IPS DF 4.7 (cell line): ENCODE measurements at regions not wholly inside any gene's neighbourhood (a gene's known extent, or its start where the extent isn't known, plus 50 kb on each side); places are given as distances from the start of the nearest gene placed in this dataset.

Source experiments
- DNase-seq: peaks from one replicate; pipeline ENCODE4 v3.0.0-alpha.2; 2013; ENCODE audit warnings: low spot score; ENCODE audit errors: extremely low read depth

DNA sequence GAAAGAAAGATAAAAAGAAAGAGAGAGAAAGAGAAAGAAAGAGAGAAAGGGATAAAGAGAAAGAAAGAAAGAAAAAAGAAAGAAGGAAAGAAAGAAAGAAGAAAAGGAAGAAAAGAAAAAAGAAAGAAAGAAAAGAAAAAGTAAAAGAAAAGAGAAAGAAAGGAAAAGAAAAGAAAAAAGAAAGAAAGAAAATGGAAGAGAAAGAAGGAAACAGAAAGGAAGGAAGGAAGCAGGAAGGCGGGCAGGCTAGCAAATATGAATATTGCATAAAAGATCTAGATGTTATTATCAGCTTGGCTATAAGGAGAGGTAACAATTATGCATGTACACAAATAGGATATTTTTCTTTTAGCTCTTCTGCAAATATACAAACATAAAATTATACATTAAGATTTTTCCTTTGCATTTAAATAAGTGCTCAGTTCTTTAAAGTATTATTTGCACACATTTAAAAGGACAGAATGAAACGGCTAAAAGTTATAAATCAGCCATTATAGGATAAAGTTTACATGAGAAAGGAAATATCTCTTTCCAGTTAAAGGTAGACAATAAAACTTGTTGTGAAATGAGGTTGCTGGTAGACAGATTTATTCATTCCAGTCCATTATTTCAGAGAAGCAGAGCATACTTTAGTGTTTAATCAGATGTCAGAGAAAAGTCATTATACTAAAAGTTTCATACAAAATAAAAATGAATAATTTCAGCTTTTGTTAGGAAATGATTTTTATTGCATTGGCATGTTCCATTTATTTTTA is 511.4 kb downstream of the KCNJ3 start:
- DNase-seq, result no peak

GRCh38 chr2:155203178-155203577 is 504.7 kb downstream of the KCNJ3 start:
- DNase-seq, result no peak

DNA sequence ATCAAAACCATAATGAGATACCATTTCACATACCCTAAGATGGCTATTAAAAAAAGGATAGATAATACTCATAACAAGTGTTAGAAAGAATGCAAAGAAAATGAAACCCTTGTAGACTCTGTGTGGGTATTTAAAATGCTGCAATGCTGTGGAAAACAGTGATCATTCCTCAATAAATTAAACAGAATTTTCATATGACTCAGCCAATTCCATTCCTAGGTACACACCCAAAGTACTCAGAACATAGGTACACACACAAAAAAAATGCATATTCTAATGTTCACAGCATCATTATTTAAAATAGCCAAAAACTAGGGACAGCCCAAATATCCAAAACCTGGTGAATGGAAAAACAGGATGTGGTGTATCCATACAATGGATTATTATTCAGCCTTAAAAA is 502.3 kb downstream of the KCNJ3 start:
- no peak for DNase-seq

- DNase-seq, result no peak
These were observed 491.8 kb downstream of the KCNJ3 start for GRCh38 chr2:155190342-155190741.

DNA sequence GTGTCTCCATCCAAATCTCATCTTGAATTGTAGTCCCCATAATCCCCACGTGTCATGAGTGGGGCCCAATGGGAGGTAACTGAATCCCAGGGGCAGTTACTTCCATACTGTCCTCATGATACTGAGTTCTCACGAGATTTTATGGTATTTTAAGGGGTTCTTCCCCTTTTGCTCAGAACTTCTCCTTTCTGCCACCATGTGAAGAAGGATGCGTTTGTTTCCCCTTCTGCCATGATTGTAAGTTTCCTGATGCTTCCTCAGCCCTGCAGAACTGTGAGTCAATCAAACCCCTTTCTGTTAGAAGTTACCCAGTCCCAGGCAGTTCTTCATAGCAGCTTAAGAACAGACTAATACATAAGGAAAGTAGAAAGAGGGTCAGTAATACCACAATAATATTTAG is 480.4 kb downstream of the KCNJ3 start:
- no peak for DNase-seq

GRCh38 chr2:155176345-155176744 is 477.9 kb downstream of the KCNJ3 start:
- DNase-seq, result no peak

- no peak for DNase-seq
These were observed 470.8 kb downstream of the KCNJ3 start for GRCh38 chr2:155169317-155169716.

GRCh38 chr2:155162494-155162893 is 464.0 kb downstream of the KCNJ3 start:
- DNase-seq, result no peak

GRCh38 chr2:155161314-155161713 is 462.8 kb downstream of the KCNJ3 start:
- DNase-seq, result no peak

DNA sequence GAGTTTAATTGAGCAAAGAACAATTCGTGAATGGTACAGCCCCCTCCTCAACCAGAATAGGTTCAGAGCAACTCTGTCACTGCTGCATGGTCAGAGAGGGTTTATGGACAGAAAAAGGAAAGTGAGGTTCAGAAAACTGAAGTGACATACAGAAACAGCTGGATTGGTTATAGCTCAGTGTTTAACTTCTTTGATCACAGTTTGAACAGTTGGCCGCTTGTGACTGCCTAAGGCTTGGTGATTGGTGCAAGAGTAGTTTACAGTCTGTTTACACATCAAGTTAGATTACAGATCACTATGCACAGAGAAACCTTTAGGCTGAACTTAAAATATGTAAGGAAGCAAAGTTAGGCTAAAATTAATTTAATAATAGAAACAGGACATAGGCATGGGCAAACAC is 459.2 kb downstream of the KCNJ3 start:
- no peak for DNase-seq

DNA sequence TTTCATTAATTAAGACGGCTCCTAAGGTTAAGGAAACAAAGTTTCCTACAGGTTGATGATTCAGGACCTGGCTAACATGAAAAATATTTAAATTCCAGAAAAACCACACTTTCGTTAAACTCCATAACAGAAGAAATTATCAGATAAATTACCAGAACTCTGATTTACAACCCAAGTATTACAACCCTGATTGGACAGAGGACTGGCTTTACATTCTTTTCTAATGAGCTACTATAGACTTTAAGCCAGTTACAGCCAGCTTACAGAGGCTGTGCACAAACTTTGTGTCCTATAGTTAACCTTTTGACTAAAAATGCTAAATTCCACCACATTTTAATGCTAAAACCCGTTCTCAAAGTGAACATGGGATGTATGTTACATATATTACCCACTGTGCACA is 458.6 kb downstream of the KCNJ3 start:
- DNase-seq, result no peak

- no peak for DNase-seq
These were observed 453.4 kb downstream of the KCNJ3 start for GRCh38 chr2:155151945-155152344.

- no peak for DNase-seq
These were observed 453.0 kb downstream of the KCNJ3 start for GRCh38 chr2:155151472-155151871.

DNA sequence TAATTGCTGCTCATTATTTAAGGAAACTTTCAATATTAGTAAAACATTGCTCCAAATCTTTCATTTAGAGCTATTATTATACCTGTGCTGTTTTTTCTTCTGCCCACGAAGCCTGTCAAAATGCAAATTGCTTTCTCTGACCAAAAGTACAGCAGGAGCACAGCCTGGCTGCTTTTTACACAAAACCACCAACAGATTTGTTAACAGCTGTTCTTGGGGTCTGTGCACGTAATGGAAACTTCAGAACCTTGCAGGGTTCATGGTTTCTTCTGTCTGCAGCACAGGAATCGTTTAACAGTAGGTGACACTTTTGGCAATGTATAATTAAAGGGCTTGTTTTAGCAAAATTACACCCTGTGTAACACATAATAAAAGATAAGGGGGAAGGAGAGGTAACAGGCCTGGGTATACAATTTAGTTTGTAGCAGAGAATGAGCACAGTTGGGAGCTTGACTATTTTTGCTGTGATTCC is 447.3 kb downstream of the KCNJ3 start:
- DNase-seq, result no peak

- no peak for DNase-seq
These were observed 442.9 kb downstream of the KCNJ3 start for GRCh38 chr2:155141418-155141817.

DNA sequence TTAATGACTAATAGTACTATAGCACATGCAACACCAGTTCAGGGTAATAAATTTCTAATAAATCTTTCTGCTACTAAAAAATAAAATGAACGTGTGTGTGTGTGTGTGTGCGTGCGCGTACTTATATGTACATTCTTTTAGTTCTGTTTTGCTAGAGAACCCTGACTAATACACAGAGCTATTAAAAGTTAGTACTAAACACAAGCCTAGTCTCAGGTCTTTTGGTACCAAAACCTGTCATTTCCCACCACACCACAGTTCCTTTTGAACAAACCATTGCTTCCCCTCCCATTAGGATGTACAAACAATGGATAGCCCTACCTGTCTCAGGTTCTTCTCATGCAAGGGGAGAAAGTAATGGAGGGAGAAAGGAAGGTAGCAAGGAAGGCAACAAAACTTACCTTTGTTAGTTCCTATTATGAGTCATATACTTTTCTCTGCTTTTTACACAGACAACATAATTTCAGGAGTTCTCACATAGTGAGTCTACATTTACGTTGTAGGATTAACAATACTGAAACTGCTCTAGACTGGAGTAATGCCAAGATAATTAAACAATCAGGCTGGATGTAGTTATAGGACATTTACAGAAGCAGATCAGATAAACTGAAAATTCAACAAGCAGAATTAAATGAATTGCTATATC is 427.2 kb downstream of the KCNJ3 start:
- DNase-seq, result no peak

GRCh38 chr2:155115846-155116245 is 417.4 kb downstream of the KCNJ3 start:
- no peak for DNase-seq

GRCh38 chr2:155111070-155111469 is 412.6 kb downstream of the KCNJ3 start:
- DNase-seq, result no peak

DNA sequence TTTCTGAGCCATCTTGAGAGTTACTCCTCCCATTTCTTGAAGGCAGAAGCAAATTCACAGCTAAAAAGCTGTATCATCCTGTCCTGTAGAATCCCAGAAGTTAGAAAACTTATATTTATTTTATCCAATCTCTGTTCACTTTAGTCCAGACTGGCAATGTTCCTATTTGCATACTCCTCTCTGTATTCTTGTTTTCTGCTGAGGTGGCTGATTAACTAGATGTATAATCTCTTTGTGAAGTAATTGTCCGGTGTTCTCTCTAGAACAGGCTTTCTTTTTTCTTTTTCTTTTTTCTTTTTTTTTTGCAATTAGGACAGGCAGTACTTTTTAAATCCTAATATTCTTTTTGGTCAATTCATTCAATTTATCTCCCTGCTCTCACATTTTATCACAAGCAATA is 411.0 kb downstream of the KCNJ3 start:
- no peak for DNase-seq

- DNase-seq, result no peak
These were observed 401.8 kb downstream of the KCNJ3 start for GRCh38 chr2:155100261-155100660.

DNA sequence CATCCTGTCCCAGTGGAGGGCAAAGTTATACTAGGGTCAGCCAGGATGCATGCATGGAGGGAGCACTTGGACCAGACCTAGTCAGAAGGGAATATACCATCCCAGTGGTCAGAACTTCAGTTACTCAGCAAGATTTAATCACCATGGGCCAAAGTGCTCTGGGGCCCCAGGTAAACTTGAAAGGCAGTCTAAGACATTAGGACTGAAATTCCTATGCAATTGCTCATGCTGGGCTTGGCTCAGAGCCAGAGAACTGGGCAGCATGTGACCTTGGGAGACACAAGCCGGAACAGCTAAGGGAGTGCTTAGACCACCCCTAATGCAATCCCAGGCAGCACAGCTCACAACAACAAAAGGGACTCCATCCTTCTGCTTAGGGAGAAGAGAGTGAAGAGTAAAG is 401.3 kb downstream of the KCNJ3 start:
- DNase-seq, result no peak

DNA sequence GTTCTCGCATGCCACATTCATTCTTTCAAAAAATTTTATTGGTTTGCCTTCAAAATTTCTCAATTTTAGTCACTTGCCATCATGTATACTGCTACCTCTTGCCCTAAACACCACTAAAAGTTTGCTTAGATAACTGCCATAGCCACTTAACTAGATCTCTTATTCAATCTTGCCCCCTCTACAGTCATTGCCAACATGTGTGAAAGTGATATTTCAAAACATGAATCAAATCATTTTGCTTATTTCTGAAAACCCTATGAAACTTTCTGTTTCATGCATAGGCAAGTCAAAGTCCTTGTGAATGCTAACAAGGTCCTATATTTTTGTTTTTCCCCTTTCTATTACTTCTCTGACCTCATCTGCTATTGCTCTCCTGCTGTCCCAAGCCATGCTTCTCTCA is 397.1 kb downstream of the KCNJ3 start:
- DNase-seq, result no peak

GRCh38 chr2:155080373-155080772 is 381.9 kb downstream of the KCNJ3 start:
- no peak for DNase-seq
